Jurkat, Clone E6-1 (cell line): ENCODE measurements at regions not wholly inside any gene's neighbourhood (a gene's known extent, or its start where the extent isn't known, plus 50 kb on each side); places are given as distances from the start of the nearest gene placed in this dataset.

ENCODE experiments used
- DNase-seq: peaks from one replicate; pipeline ENCODE4 v3.0.0-alpha.2; 2011; ENCODE audit warnings: low read depth, low spot score
- H3K4me3 ChIP-seq: 2 replicates; pipeline ENCODE4 v1.5.1; 2011; ENCODE audit warnings: mild to moderate bottlenecking, low read length, control low read depth, moderate library complexity

DNA sequence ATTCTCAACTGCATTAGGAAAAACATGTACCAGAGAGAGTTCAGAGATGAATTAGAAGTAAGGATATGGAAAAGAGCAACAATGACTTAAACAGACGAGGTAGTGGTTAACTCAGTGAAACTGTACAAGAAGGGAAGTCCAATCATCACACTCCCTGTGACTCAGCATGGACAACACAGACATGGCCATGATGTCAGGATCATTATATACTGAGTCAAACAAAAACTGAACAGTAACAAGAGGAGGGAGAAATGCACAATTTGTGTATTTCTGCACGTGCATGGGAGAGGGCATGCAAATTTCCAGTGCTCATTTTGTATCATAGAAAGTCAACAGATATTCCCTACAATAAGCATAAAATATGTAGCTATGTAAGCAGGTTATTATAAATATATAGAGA lies 1037.8 kb downstream of the BCL11B start:
- DNase-seq = no peak

GRCh38 chr14:98236314-98236713 lies 1035.7 kb downstream of the BCL11B start:
- no peak overlapping the region for H3K4me3 ChIP-seq
- DNase-seq = no peak

More for the DNA sequence above, 1037.8 kb downstream of the BCL11B start:
- no peak overlapping the region for H3K4me3 ChIP-seq

- DNase-seq = no peak
- H3K4me3 ChIP-seq = no peak overlapping the region
These were observed 1034.1 kb downstream of the BCL11B start for GRCh38 chr14:98237939-98238338.

GRCh38 chr14:98240376-98240775 lies 1031.6 kb downstream of the BCL11B start:
- no peak overlapping the region for H3K4me3 ChIP-seq
- no peak for DNase-seq

GRCh38 chr14:98242903-98243302 lies 1029.1 kb downstream of the BCL11B start:
- H3K4me3 ChIP-seq = no peak overlapping the region
- no peak for DNase-seq

- DNase-seq = no peak
These were observed 1028.7 kb downstream of the BCL11B start for GRCh38 chr14:98243332-98243731.

GRCh38 chr14:98244162-98244948 lies 1027.6 kb downstream of the BCL11B start:
- no peak overlapping the region for H3K4me3 ChIP-seq
- no peak for DNase-seq

More at GRCh38 chr14:98243332-98243731, 1028.7 kb downstream of the BCL11B start:
- H3K4me3 ChIP-seq = no peak overlapping the region

- no peak for DNase-seq
- no peak overlapping the region for H3K4me3 ChIP-seq
These were observed 1026.9 kb downstream of the BCL11B start for GRCh38 chr14:98244966-98245569.

DNA sequence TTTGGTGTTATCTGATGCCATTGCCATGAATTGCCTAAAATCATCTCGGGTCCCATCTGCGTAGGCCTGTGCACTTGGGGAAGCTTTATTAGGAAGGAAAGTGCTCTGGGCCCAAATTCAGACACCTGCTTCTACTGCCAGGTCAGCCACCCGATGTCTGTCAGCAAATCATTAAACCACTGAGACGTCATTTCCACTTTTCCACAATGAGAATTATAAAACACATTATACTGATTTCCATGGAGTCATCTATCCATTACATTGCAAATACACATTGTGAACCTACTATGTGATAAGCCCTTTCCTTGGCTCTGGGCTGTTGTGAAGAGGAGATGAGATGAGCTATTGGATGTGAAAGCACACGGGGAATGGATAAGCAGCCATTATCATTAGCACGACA lies 1022.9 kb downstream of the BCL11B start:
- no peak overlapping the region for H3K4me3 ChIP-seq
- DNase-seq = no peak

DNA sequence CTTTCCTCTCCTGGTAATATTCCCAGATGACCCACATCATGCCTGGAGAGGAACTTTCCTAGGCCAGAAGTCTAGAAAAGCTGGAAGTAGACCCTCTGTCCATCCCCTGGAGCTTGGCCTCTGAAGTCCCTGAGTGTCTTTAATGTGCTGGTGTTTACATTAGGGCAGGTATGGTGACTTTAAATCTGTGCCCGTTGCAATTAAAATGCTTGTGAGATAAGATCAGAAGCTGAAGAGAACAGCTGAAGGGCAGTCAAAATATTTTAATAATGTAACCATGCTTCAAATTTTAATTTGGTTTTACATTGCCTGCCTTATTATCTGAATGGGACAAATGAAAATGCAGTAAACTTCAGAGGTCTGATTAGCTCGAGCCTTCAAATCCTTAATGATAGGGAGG lies 1022.5 kb downstream of the BCL11B start:
- no peak for DNase-seq
- H3K4me3 ChIP-seq = no peak overlapping the region

DNA sequence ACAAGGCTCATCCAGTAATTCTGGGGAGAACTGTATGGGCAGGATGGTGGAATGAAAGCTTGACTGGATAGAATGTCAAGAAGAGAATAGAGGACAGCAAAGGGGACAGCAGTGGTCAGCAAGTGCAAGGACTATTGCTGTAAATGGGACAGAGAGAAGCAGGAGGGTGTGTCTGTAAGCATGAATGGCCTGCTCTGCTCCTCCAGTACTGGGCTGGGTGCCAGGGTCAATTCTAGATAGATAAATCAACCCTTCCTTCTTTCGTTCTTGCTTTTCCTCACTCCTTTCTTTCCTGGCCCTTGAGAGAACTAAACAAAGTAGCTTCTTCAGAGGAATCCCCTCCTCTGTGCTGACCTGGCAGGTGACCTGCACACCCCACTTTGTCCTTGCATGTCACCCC lies 1019.2 kb downstream of the BCL11B start:
- no peak overlapping the region for H3K4me3 ChIP-seq
- no peak for DNase-seq

DNA sequence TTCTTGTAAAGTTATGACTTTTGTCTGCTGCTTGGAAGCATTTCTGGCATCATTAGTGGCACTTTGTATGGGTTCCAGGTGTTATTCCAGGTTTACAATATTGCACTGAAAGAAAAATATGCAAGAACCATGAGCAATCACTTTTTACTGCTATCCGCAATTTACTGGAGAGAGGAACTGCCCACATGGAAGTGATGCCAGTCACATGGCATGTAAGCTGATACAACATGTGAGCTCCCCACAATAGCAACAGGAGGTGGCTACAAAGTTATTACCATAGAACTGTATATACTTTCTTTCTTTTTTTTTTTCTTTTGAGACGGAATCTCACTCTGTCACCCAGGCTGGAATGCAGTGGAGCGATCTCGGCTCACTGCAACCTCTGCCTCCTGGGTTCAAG lies 1012.1 kb downstream of the BCL11B start:
- H3K4me3 ChIP-seq = no peak overlapping the region
- no peak for DNase-seq

- no peak overlapping the region for H3K4me3 ChIP-seq
- no peak for DNase-seq
These were observed 1009.4 kb downstream of the BCL11B start for GRCh38 chr14:98262566-98262965.

DNA sequence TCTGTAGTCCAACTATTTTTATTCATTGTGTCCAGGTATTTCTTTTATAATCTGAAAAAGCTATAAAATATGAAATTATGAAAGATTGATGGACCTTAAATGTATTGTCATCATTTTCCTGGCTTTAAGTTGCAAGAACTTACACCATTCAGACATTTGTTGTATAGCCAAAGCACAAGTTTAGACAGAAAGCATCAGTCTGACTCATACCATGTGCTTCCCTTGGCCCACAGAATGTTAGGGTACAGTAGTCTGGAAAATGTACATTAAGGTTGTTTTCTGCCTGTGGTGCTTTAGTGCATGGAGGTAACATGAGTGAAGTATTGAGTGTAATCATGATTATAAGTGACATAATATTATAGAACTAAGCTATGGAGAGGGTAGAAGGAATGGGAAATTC lies 1002.5 kb downstream of the BCL11B start:
- H3K4me3 ChIP-seq = no peak overlapping the region
- DNase-seq = no peak

GRCh38 chr14:98270201-98270600 lies 1001.8 kb downstream of the BCL11B start:
- no peak overlapping the region for H3K4me3 ChIP-seq
- DNase-seq = no peak

GRCh38 chr14:98274596-98274995 lies 997.4 kb downstream of the BCL11B start:
- H3K4me3 ChIP-seq = no peak overlapping the region
- DNase-seq = no peak

DNA sequence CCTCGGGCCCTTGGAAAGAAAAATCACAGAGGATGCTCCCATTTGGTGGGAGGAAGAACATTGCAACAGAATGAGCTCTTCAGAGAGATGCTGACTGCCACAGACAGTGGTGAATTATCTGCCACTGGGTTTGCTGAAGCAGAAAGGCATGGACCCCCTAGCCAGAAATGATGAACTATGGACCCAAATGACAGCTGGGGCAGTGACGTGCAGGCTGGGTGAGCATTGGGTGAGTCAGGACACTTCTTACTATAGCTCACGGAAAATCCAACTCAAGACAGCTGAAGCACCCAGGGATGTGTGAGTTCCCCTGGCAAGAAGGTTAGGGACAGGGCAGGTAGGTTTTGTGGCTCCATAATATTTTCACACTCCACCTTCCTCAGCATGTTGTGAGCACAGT lies 993.2 kb downstream of the BCL11B start:
- DNase-seq = no peak
- no peak overlapping the region for H3K4me3 ChIP-seq

GRCh38 chr14:98280436-98280835 lies 991.6 kb downstream of the BCL11B start:
- H3K4me3 ChIP-seq = no peak overlapping the region
- no peak for DNase-seq

DNA sequence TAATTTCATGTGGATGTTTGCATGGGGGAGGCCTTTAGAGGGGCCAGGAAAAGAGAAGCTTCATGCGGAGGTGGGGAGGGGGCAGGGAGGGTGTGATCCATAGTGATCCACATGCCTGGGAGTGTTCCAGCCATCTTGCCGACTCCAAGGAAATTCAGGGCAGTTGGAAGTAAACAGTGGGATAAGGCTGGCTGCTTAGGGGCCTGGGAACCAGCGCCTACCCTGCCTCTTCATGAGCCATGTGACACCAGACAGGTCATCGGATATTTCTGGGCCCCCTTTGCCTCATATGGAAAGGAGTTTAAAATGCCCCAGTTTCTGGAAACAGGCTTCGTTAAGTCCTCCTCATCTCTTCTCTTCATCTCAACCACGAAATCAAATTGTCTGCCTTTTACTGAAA lies 983.2 kb downstream of the BCL11B start:
- no peak for DNase-seq
- no peak overlapping the region for H3K4me3 ChIP-seq

DNA sequence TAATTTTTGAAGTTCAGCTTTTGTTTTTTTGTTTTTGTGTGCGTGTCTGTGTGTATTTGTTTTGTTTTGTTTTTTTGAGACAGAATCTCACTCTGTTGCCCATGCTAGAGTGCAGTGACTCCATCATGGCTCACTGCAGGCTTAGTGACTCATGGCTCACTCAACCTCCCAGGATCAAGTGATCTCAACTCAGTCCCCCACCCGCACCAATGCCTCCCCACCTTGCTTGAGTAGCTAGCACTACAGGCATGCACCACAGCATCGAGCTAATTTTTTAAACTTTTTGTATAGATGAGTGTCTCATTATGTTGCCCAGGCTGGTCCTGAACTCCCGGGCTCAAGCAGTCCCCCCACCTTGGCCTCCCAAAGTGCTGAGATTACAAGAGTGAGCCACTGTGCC lies 981.4 kb downstream of the BCL11B start:
- H3K4me3 ChIP-seq = no peak overlapping the region
- no peak for DNase-seq

DNA sequence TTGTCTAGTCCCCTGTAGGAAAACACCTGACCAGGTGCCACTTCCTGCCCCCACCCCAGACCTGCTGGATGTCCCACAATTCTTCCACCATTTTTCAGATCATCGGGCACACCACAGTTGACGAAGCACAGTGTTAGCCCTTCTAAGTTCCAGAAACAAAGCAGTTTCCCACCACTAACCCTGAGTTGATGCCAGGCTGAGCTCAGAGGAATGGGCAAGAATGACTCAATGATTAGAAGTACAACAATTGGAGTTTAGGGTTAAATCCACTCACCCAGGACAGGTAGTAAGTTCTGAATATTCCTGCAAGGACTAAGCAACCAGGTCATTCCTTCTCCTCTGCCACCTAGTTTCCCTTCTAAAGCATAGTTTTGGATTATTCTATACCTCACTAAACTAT lies 979.8 kb downstream of the BCL11B start:
- DNase-seq = no peak
- no peak overlapping the region for H3K4me3 ChIP-seq
